22Rv1 (cell line): ENCODE measurements at regions not wholly inside any gene's neighbourhood (a gene's known extent, or its start where the extent isn't known, plus 50 kb on each side); places are given as distances from the start of the nearest gene placed in this dataset.

Source experiments
- CTCF ChIP-seq: fragments of 450-650 bp; IDR thresholded peaks from 2 replicates; pipeline ENCODE4 v1.5.1; 2017; ENCODE audit warnings: mild to moderate bottlenecking
- ZFX ChIP-seq: fragments of 450-650 bp; IDR thresholded peaks from 2 replicates; pipeline ENCODE4 v1.6.1; 2017; ENCODE audit warnings: antibody characterized with exemption, borderline replicate concordance

GRCh38 chr5:158470764-158471534, 612.0 kb upstream of the CLINT1 start:
- no peak for TF ChIP-seq CTCF
- TF ChIP-seq ZFX = no peak
